ENCODE measurements at regions not wholly inside any gene's neighbourhood (a gene's known extent, or its start where the extent isn't known, plus 50 kb on each side); places are given as distances from the start of the nearest gene placed in this dataset.

- H3K27ac ChIP-seq, result peak overlapping the region; percentile 2
Measured at GRCh38 chr3:74375653-74376052, 238.8 kb downstream of the CNTN3 start.

GRCh38 chr3:74372743-74373142 is 241.7 kb downstream of the CNTN3 start:
- no peaks in the 10 kb centered on the region for H3K4me1 ChIP-seq
- no peak overlapping the region for H3K9ac ChIP-seq (ENCODE audit: low read depth in 2 of 2, low read length in 2 of 2)
- intact Hi-C loops (cut with DNase I), result no loop called here
- TF ChIP-seq CTCF (IDR thresholded peaks at IDR 0.05), result no peak
- no peaks in the 10 kb centered on the region for H3K9me3 ChIP-seq
- H3K27me3 ChIP-seq, result no peaks in the 10 kb centered on the region
- no peaks in the 10 kb centered on the region for H3K36me3 ChIP-seq
- H3K27ac ChIP-seq, result no peak overlapping the region
- no peak for DNase-seq
- H3K4me3 ChIP-seq, result no peak overlapping the region

More at GRCh38 chr3:74375653-74376052, 238.8 kb downstream of the CNTN3 start:
- Histone ChIP-seq H3K27me3 (no peaks in the 10 kb centered on the region), H3K9ac (ENCODE audit: low read depth in 2 of 2, low read length in 2 of 2) (no peak overlapping the region), H3K4me1 (no peaks in the 10 kb centered on the region), H3K4me3 (no peak overlapping the region), H3K36me3 (no peaks in the 10 kb centered on the region), H3K9me3 (no peaks in the 10 kb centered on the region)
- peak; percentile 19 for DNase-seq
- TF ChIP-seq CTCF (IDR thresholded peaks at IDR 0.05), result no peak
- intact Hi-C loops (cut with DNase I), result no loop called here

- H3K4me1 ChIP-seq, result no peaks in the 10 kb centered on the region
- no peaks in the 10 kb centered on the region for H3K27me3 ChIP-seq
- no peak overlapping the region for H3K27ac ChIP-seq
- H3K36me3 ChIP-seq, result no peaks in the 10 kb centered on the region
- intact Hi-C loops (cut with DNase I), result no loop called here
- H3K9ac ChIP-seq (ENCODE audit: low read depth in 2 of 2, low read length in 2 of 2), result no peak overlapping the region
- no peak overlapping the region for H3K4me3 ChIP-seq
- no peak for TF ChIP-seq CTCF (IDR thresholded peaks at IDR 0.05)
- H3K9me3 ChIP-seq, result no peaks in the 10 kb centered on the region
- no peak for DNase-seq
Measured at GRCh38 chr3:74370342-74370741, 244.1 kb downstream of the CNTN3 start.

GRCh38 chr3:74366331-74366730 is 248.1 kb downstream of the CNTN3 start:
- Histone ChIP-seq H3K9me3 (no peaks in the 10 kb centered on the region), H3K27me3 (no peaks in the 10 kb centered on the region), H3K27ac (no peak overlapping the region), H3K4me3 (no peak overlapping the region), H3K9ac (ENCODE audit: low read depth in 2 of 2, low read length in 2 of 2) (no peak overlapping the region), H3K4me1 (no peaks in the 10 kb centered on the region), H3K36me3 (no peaks in the 10 kb centered on the region)
- DNase-seq, result no peak
- intact Hi-C loops (cut with DNase I), result no loop called here
- no peak for TF ChIP-seq CTCF (IDR thresholded peaks at IDR 0.05)

GRCh38 chr3:74363346-74363745 is 251.1 kb downstream of the CNTN3 start:
- intact Hi-C loops (cut with DNase I), result no loop called here
- TF ChIP-seq CTCF (IDR thresholded peaks at IDR 0.05), result no peak
- Histone ChIP-seq H3K27me3 (no peaks in the 10 kb centered on the region), H3K4me3 (no peak overlapping the region), H3K9me3 (no peaks in the 10 kb centered on the region), H3K27ac (no peak overlapping the region), H3K9ac (ENCODE audit: low read depth in 2 of 2, low read length in 2 of 2) (no peak overlapping the region), H3K4me1 (no peaks in the 10 kb centered on the region), H3K36me3 (no peaks in the 10 kb centered on the region)
- DNase-seq, result no peak

- no peak for TF ChIP-seq CTCF (IDR thresholded peaks at IDR 0.05)
- intact Hi-C loops (cut with DNase I), result no loop called here
- Histone ChIP-seq H3K4me1 (no peaks in the 10 kb centered on the region), H3K4me3 (no peak overlapping the region), H3K27ac (no peak overlapping the region), H3K9ac (ENCODE audit: low read depth in 2 of 2, low read length in 2 of 2) (no peak overlapping the region), H3K36me3 (no peaks in the 10 kb centered on the region), H3K9me3 (no peaks in the 10 kb centered on the region), H3K27me3 (no peaks in the 10 kb centered on the region)
- DNase-seq, result no peak
Measured at GRCh38 chr3:74360406-74360805, 254.1 kb downstream of the CNTN3 start.
